Ascending aorta (tissue), 2 donors: ENCODE measurements at regions not wholly inside any gene's neighbourhood (a gene's known extent, or its start where the extent isn't known, plus 50 kb on each side); places are given as distances from the start of the nearest gene placed in this dataset.

Experiments
- DNase-seq, 2 donors: peaks; one replicate each; pipeline ENCODE4 v3.0.0-alpha.2; 2019; ENCODE audit warnings: low spot score in 2 of 2
- H3K27ac ChIP-seq, 2 donors: fragments of 200-600 bp; sonication (generic); one replicate each; pipeline ENCODE4 v1.5.1; 2016 to 2017; ENCODE audit warnings: mild to moderate bottlenecking in 1 of 2
- H3K27me3 ChIP-seq: fragments of 200-600 bp; sonication (generic); one replicate; pipeline ENCODE4 v1.5.1; 2017
- H3K36me3 ChIP-seq, 2 donors: fragments of 200-600 bp; sonication (generic); one replicate each; pipeline ENCODE4 v1.5.1; 2016
- H3K4me1 ChIP-seq, 2 donors: fragments of 200-600 bp; sonication (generic); one replicate each; pipeline ENCODE4 v1.5.1; 2016 to 2017; ENCODE audit warnings: mild to moderate bottlenecking in 1 of 2
- H3K4me3 ChIP-seq, 2 donors: fragments of 200-600 bp; sonication (generic); one replicate each; pipeline ENCODE4 v1.5.1; 2016 to 2017; ENCODE audit warnings: mild to moderate bottlenecking in 1 of 2
- H3K9me3 ChIP-seq, 2 donors: fragments of 200-600 bp; sonication (generic); one replicate each; pipeline ENCODE4 v1.5.1; 2016
- intact Hi-C: fragments of 100-400 bp; cut with DNase I; formaldehyde crosslinking; loops from one replicate; pipeline ENCODE4 v1.15.1; 2023
- TF ChIP-seq, protein P1 (sequence below), 3 experiments: fragments of 200-600 bp in 2 of 3; fragments of 450-650 bp in 1 of 3; sonication (generic) in 2 of 3; IDR thresholded peaks; one replicate each; pipeline ENCODE4 v1.5.1; 2016 to 2019; ENCODE audit warnings: antibody characterized with exemption in 3 of 3, mild to moderate bottlenecking in 1 of 3, moderate library complexity in 1 of 3

DNA sequence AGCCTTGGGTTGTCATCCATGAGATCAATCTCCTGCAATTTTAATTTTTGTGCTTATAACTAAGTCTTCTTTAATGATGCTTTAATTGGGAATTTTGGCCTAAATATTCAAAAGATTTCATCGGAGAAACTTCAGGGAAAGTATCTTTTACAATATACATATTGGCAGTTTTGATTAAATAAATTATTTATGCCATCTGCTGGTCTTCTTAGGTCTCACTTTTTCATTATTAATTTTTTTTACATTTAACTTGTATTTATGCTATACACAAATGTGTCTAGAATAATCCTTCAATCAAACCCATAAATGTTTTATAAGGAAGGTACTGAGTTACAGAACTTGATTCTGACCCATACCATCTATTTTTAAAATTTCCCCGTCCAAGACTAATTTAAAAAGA, 95.1 kb upstream of the XPO1 start:
- H3K27me3 ChIP-seq, result no peaks in the 10 kb centered on the region
- no peak overlapping the region for H3K4me3 ChIP-seq
- no peaks in the 10 kb centered on the region for H3K4me1 ChIP-seq
- TF ChIP-seq, protein P1, sequence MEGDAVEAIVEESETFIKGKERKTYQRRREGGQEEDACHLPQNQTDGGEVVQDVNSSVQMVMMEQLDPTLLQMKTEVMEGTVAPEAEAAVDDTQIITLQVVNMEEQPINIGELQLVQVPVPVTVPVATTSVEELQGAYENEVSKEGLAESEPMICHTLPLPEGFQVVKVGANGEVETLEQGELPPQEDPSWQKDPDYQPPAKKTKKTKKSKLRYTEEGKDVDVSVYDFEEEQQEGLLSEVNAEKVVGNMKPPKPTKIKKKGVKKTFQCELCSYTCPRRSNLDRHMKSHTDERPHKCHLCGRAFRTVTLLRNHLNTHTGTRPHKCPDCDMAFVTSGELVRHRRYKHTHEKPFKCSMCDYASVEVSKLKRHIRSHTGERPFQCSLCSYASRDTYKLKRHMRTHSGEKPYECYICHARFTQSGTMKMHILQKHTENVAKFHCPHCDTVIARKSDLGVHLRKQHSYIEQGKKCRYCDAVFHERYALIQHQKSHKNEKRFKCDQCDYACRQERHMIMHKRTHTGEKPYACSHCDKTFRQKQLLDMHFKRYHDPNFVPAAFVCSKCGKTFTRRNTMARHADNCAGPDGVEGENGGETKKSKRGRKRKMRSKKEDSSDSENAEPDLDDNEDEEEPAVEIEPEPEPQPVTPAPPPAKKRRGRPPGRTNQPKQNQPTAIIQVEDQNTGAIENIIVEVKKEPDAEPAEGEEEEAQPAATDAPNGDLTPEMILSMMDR (IDR thresholded peaks at IDR 0.05), result no peak
- H3K36me3 ChIP-seq, result no peaks in the 10 kb centered on the region
- no peak for DNase-seq
- intact Hi-C loops, result no loop called here
- no peaks in the 10 kb centered on the region for H3K9me3 ChIP-seq
- H3K27ac ChIP-seq, result no peak overlapping the region

DNA sequence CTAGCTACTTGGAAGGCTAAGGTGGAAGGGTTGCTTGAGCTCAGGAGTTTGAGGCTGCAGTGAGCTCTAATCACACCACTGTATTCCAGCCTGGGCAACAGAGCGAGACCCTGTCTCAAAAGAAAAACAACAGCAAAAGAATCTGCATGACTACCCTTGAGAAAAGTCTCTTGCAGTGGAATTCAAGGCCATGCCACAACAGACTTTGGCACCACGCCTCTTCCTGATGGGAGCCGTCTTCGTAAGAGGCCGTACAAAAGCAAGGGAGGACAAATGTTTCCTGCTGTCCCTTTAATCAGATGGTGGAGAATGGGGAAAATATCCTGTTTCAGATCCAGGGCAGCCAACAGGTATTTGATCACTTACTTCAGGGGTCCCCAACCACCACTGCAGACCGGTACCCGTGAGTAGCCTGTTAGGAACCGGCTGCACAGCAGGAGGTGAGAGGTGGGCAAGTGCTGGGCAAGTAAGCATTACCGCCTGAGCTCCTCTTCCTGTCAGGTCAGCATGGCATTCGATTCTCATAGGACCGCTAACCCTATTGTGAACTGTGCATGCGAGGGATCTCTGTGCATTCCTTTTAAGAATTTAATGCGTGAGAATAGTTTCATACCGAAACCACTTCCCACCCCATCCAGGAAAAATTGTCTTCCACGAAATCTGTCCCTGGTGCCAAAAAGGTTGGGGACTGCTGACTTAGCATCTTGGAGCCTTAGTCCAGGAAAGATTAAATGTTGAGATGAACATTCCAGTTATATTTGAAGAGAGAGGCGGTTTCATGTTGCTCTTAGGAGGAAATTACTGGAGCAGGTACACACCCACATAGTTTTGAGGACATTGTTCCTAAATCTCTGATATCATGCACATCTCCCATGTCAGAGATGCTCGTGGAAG, 94.4 kb upstream of the XPO1 start:
- H3K4me1 ChIP-seq, result no peaks in the 10 kb centered on the region
- intact Hi-C loops, result no loop called here

DNA sequence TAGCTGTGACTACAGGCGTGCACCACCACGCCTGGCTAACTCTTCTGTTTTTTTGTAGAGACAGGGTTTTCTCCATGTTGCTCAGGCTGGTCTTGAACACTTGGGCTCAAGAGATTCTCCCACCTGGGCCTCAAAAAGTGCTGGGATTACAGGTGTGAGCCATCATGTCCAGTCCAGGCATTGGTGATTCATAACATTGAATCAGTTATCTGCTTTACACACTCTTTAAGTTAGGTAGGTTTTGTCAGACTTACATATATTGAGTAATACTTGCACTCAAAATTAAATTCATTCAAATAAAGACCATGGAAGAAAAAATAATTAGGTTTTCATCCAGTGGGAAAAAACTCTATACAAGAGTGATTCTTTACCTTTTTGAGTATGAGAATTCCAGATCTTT, 93.2 kb upstream of the XPO1 start:
- Histone ChIP-seq H3K36me3 (no peaks in the 10 kb centered on the region), H3K4me3 (no peak overlapping the region), H3K27me3 (no peaks in the 10 kb centered on the region), H3K4me1 (no peaks in the 10 kb centered on the region), H3K27ac (no peak overlapping the region), H3K9me3 (no peaks in the 10 kb centered on the region)
- intact Hi-C loops, result no loop called here
- TF ChIP-seq, protein P1 (IDR thresholded peaks at IDR 0.05), result no peak
- no peak for DNase-seq

More for the DNA sequence above, 94.4 kb upstream of the XPO1 start:
- H3K36me3 ChIP-seq, result no peaks in the 10 kb centered on the region
- H3K9me3 ChIP-seq, result no peaks in the 10 kb centered on the region
- no peak for DNase-seq
- no peak overlapping the region for H3K27ac ChIP-seq
- TF ChIP-seq, protein P1 (IDR thresholded peaks at IDR 0.05), result no peak
- no peaks in the 10 kb centered on the region for H3K27me3 ChIP-seq
- no peak overlapping the region for H3K4me3 ChIP-seq

DNA sequence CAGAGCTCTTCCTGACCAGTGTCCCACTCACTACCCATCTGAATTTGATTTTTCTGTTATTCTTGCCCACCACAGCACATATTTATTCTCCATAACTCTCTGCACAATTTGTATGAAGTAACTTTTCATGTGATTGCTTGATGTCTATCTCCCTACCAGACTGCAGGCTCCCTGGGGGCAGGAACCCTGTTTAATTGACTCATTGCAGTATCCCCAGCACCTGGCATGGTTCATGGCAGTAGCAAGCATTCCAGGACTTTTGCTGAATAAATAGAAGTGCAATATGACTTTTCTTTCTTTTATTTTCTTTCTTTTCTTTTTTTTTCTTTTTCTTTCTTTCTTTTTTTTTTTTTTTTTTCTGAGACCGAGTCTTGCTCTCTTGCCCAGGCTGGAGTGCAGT, 88.7 kb upstream of the XPO1 start:
- intact Hi-C loops, result no loop called here
- H3K36me3 ChIP-seq, result no peaks in the 10 kb centered on the region
- TF ChIP-seq, protein P1 (IDR thresholded peaks at IDR 0.05), result no peak
- no peak overlapping the region for H3K27ac ChIP-seq
- DNase-seq, result no peak
- no peaks in the 10 kb centered on the region for H3K4me1 ChIP-seq
- H3K27me3 ChIP-seq, result no peaks in the 10 kb centered on the region
- H3K9me3 ChIP-seq, result no peaks in the 10 kb centered on the region
- H3K4me3 ChIP-seq, result no peak overlapping the region

DNA sequence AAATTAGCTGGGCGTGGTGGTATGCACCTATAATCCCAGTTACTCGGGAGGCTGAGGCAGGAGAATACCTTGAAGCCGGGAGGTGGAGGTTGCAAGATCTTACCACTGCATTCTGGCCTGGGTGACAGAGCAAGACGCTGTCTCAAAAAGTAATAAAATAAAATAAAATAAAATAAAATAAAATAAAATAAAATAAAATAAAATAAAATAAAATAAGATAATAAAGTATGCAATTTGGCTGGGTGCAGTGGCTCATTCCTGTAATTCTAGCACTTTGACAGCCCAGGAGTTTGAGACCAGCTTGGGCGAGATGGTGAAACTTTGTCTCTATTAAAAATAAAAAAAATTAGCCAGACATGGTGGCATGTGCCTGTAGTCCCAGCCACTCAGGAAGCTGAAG, 85.6 kb upstream of the XPO1 start:
- DNase-seq, result no peak
- TF ChIP-seq, protein P1 (IDR thresholded peaks at IDR 0.05), result no peak
- H3K4me1 ChIP-seq, result no peaks in the 10 kb centered on the region
- H3K4me3 ChIP-seq, result no peak overlapping the region
- H3K27ac ChIP-seq, result no peak overlapping the region
- no peaks in the 10 kb centered on the region for H3K9me3 ChIP-seq
- no peaks in the 10 kb centered on the region for H3K27me3 ChIP-seq
- no peaks in the 10 kb centered on the region for H3K36me3 ChIP-seq
- intact Hi-C loops, result no loop called here
